ENCODE measurements at regions not wholly inside any gene's neighbourhood (a gene's known extent, or its start where the extent isn't known, plus 50 kb on each side); places are given as distances from the start of the nearest gene placed in this dataset.
A peak's percentile ranks its signal among the peaks of the same experiment; 100 is the strongest.

DNA sequence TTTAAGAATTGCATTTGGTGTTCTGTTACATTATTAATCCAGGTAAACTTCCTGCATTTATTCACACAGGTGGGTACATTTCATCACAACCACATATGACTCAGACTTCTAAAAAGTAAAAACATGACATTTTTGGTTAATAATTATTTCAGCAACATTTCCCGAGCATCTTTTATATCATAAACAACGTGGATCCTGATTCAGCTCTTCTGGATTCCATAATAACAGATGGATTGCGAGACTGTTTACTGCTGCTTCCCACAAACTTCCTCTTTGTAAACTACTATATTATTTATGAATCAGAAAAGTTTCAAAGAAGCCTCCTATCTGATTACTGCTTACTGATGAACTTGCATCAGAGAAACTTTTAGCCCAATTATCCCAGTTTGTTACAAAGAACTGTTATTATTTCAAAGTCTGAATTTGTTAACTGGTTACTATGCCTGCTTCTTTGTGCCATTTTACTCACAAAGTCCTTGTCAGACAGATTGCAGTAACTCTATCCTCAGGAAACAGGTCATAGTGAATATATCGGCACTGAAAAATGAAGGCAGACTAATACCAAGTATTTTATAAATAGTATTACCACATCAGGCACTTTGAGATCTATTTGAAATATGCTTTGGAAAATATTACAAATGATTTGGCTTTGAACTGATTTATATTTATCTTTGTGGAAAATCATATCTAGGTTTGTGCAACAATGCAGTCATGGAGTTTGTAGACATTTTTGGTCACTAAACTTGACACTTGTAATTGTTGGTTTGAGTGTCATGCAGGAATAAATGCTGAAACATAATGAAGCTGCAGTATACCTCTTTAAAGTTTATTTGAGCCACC, 511.6 kb downstream of the PLCL1 start:
- WGBS, 2 donors, result 74% methylated on average over 4 of the region's 4 CpGs
- H3K4me3 ChIP-seq (ENCODE audit: low read depth, poor library complexity, severe bottlenecking), result no peak overlapping the region
- DNase-seq (ENCODE audit: low spot score in 2 of 2), result no peak
- TF ChIP-seq CTCF (IDR thresholded peaks at IDR 0.05) (no peak), POLR2A (IDR thresholded peaks at IDR 0.05) (no peak)
- intact Hi-C loops (cut with DNase I; ENCODE audit: low total_unique reads), result loop anchor here (10.0 kb wide), 1 partner anchor 1429 kb away; no protein-coding TSS in a partner anchor

- no peak for TF ChIP-seq CTCF (IDR thresholded peaks at IDR 0.05)
- no peak for TF ChIP-seq POLR2A (IDR thresholded peaks at IDR 0.05)
- no peak for DNase-seq (ENCODE audit: low spot score in 2 of 2)
- WGBS, 2 donors, result 7 to 8% methylated on average over 8 of the region's 8 CpGs
- no peak overlapping the region for H3K4me3 ChIP-seq (ENCODE audit: low read depth, poor library complexity, severe bottlenecking)
- intact Hi-C loops (cut with DNase I; ENCODE audit: low total_unique reads), result loop anchor here (10.0 kb wide), 1 partner anchor 1430 kb away; no protein-coding TSS in a partner anchor
Observed at GRCh38 chr2:198314559-198315153, 510.3 kb downstream of the PLCL1 start.

GRCh38 chr2:198312596-198313483, 508.4 kb downstream of the PLCL1 start:
- H3K4me3 ChIP-seq (ENCODE audit: low read depth, poor library complexity, severe bottlenecking), result no peak overlapping the region
- intact Hi-C loops (cut with DNase I; ENCODE audit: low total_unique reads), result loop anchor here (10.0 kb wide), 1 partner anchor 1432 kb away; no protein-coding TSS in a partner anchor
- DNase-seq (ENCODE audit: low spot score in 2 of 2), result no peak
- WGBS, 2 donors, result 77 to 79% methylated on average over 11 of the region's 11 CpGs
- TF ChIP-seq CTCF (IDR thresholded peaks at IDR 0.05), result no peak
- TF ChIP-seq POLR2A (IDR thresholded peaks at IDR 0.05), result no peak

- WGBS, 2 donors, result 84 to 88% methylated on average over 5 of the region's 5 CpGs
- TF ChIP-seq POLR2A (IDR thresholded peaks at IDR 0.05) (no peak), CTCF (IDR thresholded peaks at IDR 0.05) (no peak)
- intact Hi-C loops (cut with DNase I; ENCODE audit: low total_unique reads), result loop anchor here (10.0 kb wide), 1 partner anchor 1434 kb away; no protein-coding TSS in a partner anchor
- no peak for DNase-seq (ENCODE audit: low spot score in 2 of 2)
- no peak overlapping the region for H3K4me3 ChIP-seq (ENCODE audit: low read depth, poor library complexity, severe bottlenecking)
Observed at GRCh38 chr2:198311020-198311419, 506.6 kb downstream of the PLCL1 start.

DNA sequence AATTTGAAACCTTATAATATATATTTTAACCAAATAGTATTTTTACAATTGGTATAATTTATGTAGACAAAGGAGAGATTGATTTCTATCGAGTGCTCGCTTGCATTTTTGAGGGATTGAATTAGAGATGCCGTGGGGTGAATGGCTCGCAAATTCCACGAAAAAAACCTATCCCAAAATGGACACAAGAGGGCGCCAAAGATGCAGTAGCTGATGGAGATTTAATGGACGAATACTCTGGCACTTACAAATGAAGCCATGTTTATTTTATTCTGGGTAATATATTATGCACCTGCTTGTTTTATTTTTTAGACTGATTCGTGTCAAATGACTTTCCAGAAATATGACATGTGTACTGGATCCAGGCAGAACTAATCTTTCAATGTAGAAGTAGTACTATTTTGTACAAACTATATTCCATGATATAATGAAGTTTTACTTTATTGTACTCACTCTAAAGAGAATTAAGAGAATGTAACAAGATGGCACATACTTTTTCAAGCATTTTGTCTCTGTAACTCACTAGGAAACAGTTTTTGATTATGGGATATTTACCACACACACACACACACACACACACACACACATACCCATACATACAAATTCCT, 505.4 kb downstream of the PLCL1 start:
- 1 to 4% methylated on average over 8 of the region's 8 CpGs for WGBS, 2 donors
- peak in 1 of 2 donors; percentile 21 for DNase-seq (ENCODE audit: low spot score in 2 of 2)
- no peak overlapping the region for H3K4me3 ChIP-seq (ENCODE audit: low read depth, poor library complexity, severe bottlenecking)
- TF ChIP-seq CTCF (IDR thresholded peaks at IDR 0.05) (no peak), POLR2A (IDR thresholded peaks at IDR 0.05) (no peak)
- intact Hi-C loops (cut with DNase I; ENCODE audit: low total_unique reads), result loop anchor here (10.0 kb wide), 1 partner anchor 1435 kb away; no protein-coding TSS in a partner anchor
